ENCODE measurements at regions not wholly inside any gene's neighbourhood (a gene's known extent, or its start where the extent isn't known, plus 50 kb on each side); places are given as distances from the start of the nearest gene placed in this dataset.

- no peak for DNase-seq
- peaks cover 2% of the 10 kb centered on the region for H3K9me3 Mint-ChIP-seq
- no peak overlapping the region for H3K27ac Mint-ChIP-seq
- no peak overlapping the region for H3K4me3 Mint-ChIP-seq
- no peaks in the 10 kb centered on the region for H3K4me1 Mint-ChIP-seq (ENCODE audit: low read depth)
- no peaks in the 10 kb centered on the region for H3K36me3 Mint-ChIP-seq (ENCODE audit: low read depth)
- H3K27me3 Mint-ChIP-seq = no peaks in the 10 kb centered on the region
Measured at GRCh38 chr2:123043458-123043857, 981.6 kb upstream of the CNTNAP5 start.

DNA sequence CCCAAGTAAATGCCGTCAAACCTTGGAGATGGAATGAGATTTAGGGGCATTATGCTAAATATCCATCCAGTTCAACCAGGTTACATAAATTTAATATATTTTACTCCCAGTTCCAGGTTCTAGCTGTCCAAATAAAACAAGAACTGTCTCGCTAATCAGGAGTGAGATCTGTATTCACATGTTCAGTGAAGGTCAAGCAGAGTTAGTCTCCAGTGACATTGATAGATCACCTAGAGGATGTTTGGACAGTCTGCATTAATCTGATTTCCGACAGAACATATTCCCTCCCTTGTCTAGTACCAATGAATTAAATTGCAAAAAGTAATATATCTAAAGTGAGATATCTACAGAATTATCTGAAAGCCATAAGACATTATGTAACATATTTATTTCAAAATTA is 979.4 kb upstream of the CNTNAP5 start:
- no peak for DNase-seq
- H3K36me3 Mint-ChIP-seq (ENCODE audit: low read depth) = no peaks in the 10 kb centered on the region
- H3K9me3 Mint-ChIP-seq = peaks cover 8% of the 10 kb centered on the region
- no peaks in the 10 kb centered on the region for H3K27me3 Mint-ChIP-seq
- no peaks in the 10 kb centered on the region for H3K4me1 Mint-ChIP-seq (ENCODE audit: low read depth)
- no peak overlapping the region for H3K27ac Mint-ChIP-seq
- no peak overlapping the region for H3K4me3 Mint-ChIP-seq

DNA sequence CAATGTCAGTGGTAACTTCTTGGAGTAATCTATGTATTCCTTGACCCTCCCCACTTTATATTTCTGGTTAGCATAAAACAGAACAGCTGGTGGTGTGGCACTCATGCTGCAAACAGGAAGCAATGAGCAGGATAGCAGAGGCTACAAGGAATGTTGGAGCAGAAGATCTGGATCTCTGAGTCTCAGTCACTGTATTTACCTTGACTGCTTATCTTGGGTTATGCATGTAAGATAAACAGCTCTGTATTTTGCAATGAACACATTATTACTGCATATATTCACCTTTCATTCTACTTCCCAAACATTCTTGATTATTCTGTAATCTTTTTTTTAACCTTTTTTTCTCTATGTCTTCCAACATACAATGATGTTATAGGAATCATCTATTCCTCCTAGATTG is 977.9 kb upstream of the CNTNAP5 start:
- DNase-seq = no peak
- Mint-ChIP-seq H3K9me3 (peaks cover 12% of the 10 kb centered on the region), H3K4me1 (ENCODE audit: low read depth) (no peaks in the 10 kb centered on the region), H3K27ac (no peak overlapping the region), H3K27me3 (no peaks in the 10 kb centered on the region), H3K4me3 (no peak overlapping the region), H3K36me3 (ENCODE audit: low read depth) (no peaks in the 10 kb centered on the region)

- Mint-ChIP-seq H3K4me3 (no peak overlapping the region), H3K27me3 (no peaks in the 10 kb centered on the region), H3K9me3 (peaks cover 22% of the 10 kb centered on the region), H3K27ac (no peak overlapping the region), H3K36me3 (ENCODE audit: low read depth) (no peaks in the 10 kb centered on the region), H3K4me1 (ENCODE audit: low read depth) (no peaks in the 10 kb centered on the region)
- DNase-seq = no peak
Measured at GRCh38 chr2:123051136-123051535, 974.0 kb upstream of the CNTNAP5 start.

GRCh38 chr2:123061534-123061933 is 963.6 kb upstream of the CNTNAP5 start:
- Mint-ChIP-seq H3K4me3 (no peak overlapping the region), H3K36me3 (ENCODE audit: low read depth) (no peaks in the 10 kb centered on the region), H3K9me3 (peaks cover 16% of the 10 kb centered on the region), H3K4me1 (ENCODE audit: low read depth) (no peaks in the 10 kb centered on the region), H3K27ac (no peak overlapping the region), H3K27me3 (no peaks in the 10 kb centered on the region)
- no peak for DNase-seq

DNA sequence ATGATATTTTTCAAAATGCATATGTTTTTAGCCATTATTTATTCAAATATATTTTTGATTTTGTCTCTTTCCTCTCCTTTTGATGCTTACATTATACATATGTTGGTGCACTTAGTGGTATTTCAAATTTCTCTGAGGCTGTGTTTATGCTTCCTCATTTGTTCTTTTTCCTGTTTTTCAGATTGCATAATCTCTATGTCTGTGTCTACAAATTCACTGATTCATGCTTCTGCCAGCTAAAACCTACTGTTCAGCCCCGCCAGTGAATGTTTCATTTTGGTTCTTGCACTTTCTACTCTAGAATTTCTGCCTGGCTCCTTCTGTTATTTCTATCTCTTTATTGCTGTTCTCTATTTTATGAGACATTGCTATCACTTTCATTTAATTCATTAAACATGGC is 951.7 kb upstream of the CNTNAP5 start:
- Mint-ChIP-seq H3K4me3 (no peak overlapping the region), H3K36me3 (ENCODE audit: low read depth) (no peaks in the 10 kb centered on the region), H3K4me1 (ENCODE audit: low read depth) (no peaks in the 10 kb centered on the region), H3K9me3 (peaks cover 8% of the 10 kb centered on the region), H3K27ac (no peak overlapping the region), H3K27me3 (no peaks in the 10 kb centered on the region)
- DNase-seq = no peak

GRCh38 chr2:123073956-123074355 is 951.1 kb upstream of the CNTNAP5 start:
- DNase-seq = no peak
- H3K27ac Mint-ChIP-seq = no peak overlapping the region
- no peak overlapping the region for H3K4me3 Mint-ChIP-seq
- H3K9me3 Mint-ChIP-seq = peaks cover 8% of the 10 kb centered on the region
- H3K4me1 Mint-ChIP-seq (ENCODE audit: low read depth) = no peaks in the 10 kb centered on the region
- H3K36me3 Mint-ChIP-seq (ENCODE audit: low read depth) = no peaks in the 10 kb centered on the region
- no peaks in the 10 kb centered on the region for H3K27me3 Mint-ChIP-seq

DNA sequence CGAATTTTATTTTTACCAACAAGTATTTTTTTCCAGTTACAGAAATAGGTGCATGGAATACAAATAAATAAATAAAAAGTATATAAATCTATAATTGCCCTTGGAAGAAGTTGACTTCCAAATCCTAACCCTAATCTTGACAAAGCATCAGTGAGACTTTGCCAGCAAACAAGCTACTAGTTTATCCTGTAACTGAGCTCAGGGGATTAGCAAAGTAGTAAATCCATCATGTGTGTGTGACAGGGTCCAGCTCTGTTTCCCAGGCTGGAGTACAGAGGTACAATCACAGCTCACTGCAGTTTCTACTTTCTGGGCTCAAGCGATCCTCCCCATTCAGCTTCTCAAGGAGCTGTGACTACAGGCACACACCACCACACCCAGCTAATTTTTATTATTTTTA is 948.0 kb upstream of the CNTNAP5 start:
- Mint-ChIP-seq H3K9me3 (peaks cover 13% of the 10 kb centered on the region), H3K4me3 (no peak overlapping the region), H3K27me3 (no peaks in the 10 kb centered on the region), H3K27ac (no peak overlapping the region), H3K36me3 (ENCODE audit: low read depth) (no peaks in the 10 kb centered on the region), H3K4me1 (ENCODE audit: low read depth) (no peaks in the 10 kb centered on the region)
- no peak for DNase-seq

DNA sequence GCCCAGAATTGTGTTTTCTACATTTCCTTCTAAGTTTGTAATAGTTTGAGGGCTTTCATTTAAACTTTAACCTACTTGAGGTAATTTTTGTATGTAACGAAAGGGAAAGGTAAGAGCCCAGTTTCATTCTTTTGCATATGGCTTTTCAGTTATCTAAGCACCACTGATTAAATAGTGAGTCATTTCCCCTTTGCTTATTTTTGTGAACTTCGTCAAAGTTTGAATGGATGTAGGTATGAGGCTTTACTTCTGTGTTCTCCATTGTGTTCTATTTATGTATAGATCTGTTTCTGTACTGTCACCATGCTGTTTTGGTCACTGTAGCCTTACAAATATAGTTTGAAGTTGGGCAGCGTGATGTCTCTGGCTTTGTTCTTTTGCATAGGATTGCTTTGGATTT is 944.8 kb upstream of the CNTNAP5 start:
- no peak overlapping the region for H3K27ac Mint-ChIP-seq

DNA sequence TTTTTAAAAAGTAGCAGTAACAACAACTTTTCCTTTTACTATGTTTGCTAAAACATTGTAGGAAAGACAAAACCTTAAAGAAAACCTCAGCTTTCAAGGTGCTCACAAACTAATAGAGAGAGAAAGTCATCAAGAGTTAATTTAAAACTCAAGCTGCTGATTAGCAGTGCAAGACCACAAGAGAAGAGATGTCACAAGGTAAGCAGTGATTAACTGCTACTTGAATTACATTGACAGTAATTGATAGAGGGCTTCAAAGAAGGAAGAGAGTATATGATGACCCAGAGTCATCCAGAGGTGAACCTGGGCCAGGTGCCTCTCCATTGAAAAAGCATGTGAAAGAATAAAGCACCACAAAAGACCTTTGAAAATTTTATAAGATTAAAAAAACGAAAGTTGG is 939.6 kb upstream of the CNTNAP5 start:
- H3K4me3 Mint-ChIP-seq = no peak overlapping the region
- H3K36me3 Mint-ChIP-seq (ENCODE audit: low read depth) = no peaks in the 10 kb centered on the region
- no peaks in the 10 kb centered on the region for H3K27me3 Mint-ChIP-seq
- DNase-seq = no peak
- no peak overlapping the region for H3K27ac Mint-ChIP-seq
- H3K9me3 Mint-ChIP-seq = peaks cover 3% of the 10 kb centered on the region
- H3K4me1 Mint-ChIP-seq (ENCODE audit: low read depth) = no peaks in the 10 kb centered on the region

More for the DNA sequence above, 944.8 kb upstream of the CNTNAP5 start:
- peaks cover 9% of the 10 kb centered on the region for H3K9me3 Mint-ChIP-seq
- H3K36me3 Mint-ChIP-seq (ENCODE audit: low read depth) = no peaks in the 10 kb centered on the region
- no peaks in the 10 kb centered on the region for H3K4me1 Mint-ChIP-seq (ENCODE audit: low read depth)
- H3K4me3 Mint-ChIP-seq = no peak overlapping the region
- DNase-seq = no peak
- no peaks in the 10 kb centered on the region for H3K27me3 Mint-ChIP-seq

GRCh38 chr2:123086613-123087385 is 938.3 kb upstream of the CNTNAP5 start:
- no peak overlapping the region for H3K27ac Mint-ChIP-seq
- H3K27me3 Mint-ChIP-seq = no peaks in the 10 kb centered on the region
- H3K4me1 Mint-ChIP-seq (ENCODE audit: low read depth) = no peaks in the 10 kb centered on the region
- H3K36me3 Mint-ChIP-seq (ENCODE audit: low read depth) = no peaks in the 10 kb centered on the region
- H3K9me3 Mint-ChIP-seq = peaks cover 10% of the 10 kb centered on the region
- DNase-seq = no peak
- no peak overlapping the region for H3K4me3 Mint-ChIP-seq

DNA sequence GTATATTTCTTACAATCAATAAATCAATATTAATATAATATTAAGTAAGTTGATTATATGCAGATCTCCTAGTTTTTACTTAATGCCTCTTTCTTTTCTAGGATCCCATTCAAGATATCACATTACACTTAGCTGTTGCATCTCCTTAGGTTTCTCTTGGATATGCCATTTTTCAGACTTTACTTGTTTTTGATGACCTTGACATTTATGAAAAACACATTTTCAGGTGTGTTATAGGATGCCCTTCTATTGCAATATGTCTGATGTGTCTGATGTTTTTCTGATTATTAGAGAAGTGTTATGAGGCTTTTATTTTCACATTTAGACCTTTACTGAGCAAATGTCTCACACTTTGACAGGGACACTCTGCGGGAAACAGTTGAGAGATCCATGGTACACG is 933.6 kb upstream of the CNTNAP5 start:
- no peak for DNase-seq
- no peak overlapping the region for H3K4me3 Mint-ChIP-seq
- H3K36me3 Mint-ChIP-seq (ENCODE audit: low read depth) = no peaks in the 10 kb centered on the region
- peaks cover 18% of the 10 kb centered on the region for H3K9me3 Mint-ChIP-seq
- H3K4me1 Mint-ChIP-seq (ENCODE audit: low read depth) = no peaks in the 10 kb centered on the region
- no peaks in the 10 kb centered on the region for H3K27me3 Mint-ChIP-seq
- H3K27ac Mint-ChIP-seq = no peak overlapping the region

GRCh38 chr2:123093199-123093598 is 931.9 kb upstream of the CNTNAP5 start:
- Mint-ChIP-seq H3K9me3 (peaks cover 18% of the 10 kb centered on the region), H3K4me1 (ENCODE audit: low read depth) (no peaks in the 10 kb centered on the region), H3K36me3 (ENCODE audit: low read depth) (no peaks in the 10 kb centered on the region), H3K27ac (no peak overlapping the region), H3K4me3 (no peak overlapping the region), H3K27me3 (no peaks in the 10 kb centered on the region)
- no peak for DNase-seq

DNA sequence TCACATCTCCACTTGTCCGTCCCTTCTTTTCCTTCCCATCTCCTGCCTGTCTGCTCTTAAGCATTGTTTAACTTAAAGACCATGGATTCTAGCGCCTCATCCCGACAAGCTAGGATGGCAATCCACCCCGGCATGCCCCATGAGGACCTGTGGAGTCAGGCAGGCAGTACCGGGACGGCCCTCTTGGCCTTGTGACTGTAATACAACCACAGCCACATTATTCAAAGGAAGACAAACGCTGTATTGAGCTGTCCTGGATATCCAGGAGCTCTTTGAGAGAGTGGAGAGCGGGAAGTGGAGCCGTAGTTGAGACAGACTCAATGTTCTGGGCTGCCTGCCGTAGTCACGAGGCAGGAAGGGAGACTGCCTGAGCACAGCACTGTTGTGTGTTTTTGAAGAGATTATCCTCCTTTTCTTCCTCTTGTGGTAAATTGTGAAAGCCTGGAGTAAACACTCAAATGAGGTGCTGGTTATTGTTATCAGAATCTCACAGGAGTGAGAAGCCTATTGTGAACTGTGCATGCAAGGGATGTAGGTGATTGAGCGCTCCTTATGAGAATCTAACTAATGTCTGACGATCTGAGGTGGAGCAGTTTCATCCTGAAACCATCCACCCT is 929.8 kb upstream of the CNTNAP5 start:
- Mint-ChIP-seq H3K4me1 (ENCODE audit: low read depth) (no peaks in the 10 kb centered on the region), H3K4me3 (no peak overlapping the region), H3K27ac (no peak overlapping the region), H3K27me3 (no peaks in the 10 kb centered on the region), H3K9me3 (peaks cover 21% of the 10 kb centered on the region), H3K36me3 (ENCODE audit: low read depth) (no peaks in the 10 kb centered on the region)
- no peak for DNase-seq

- Mint-ChIP-seq H3K4me1 (ENCODE audit: low read depth) (no peaks in the 10 kb centered on the region), H3K9me3 (peaks cover 13% of the 10 kb centered on the region), H3K4me3 (no peak overlapping the region), H3K27me3 (no peaks in the 10 kb centered on the region), H3K27ac (no peak overlapping the region), H3K36me3 (ENCODE audit: low read depth) (no peaks in the 10 kb centered on the region)
- no peak for DNase-seq
Measured at GRCh38 chr2:123098619-123099018, 926.5 kb upstream of the CNTNAP5 start.
